ENCODE measurements at regions not wholly inside any gene's neighbourhood (a gene's known extent, or its start where the extent isn't known, plus 50 kb on each side); places are given as distances from the start of the nearest gene placed in this dataset.

- no peak for ATAC-seq (replicated peaks)
- peaks cover 4% of the 10 kb centered on the region for H3K4me1 Mint-ChIP-seq
- H3K27me3 Mint-ChIP-seq, result no peaks in the 10 kb centered on the region
- no peaks in the 10 kb centered on the region for H3K9me3 Mint-ChIP-seq
- no peaks in the 10 kb centered on the region for H3K36me3 Mint-ChIP-seq (ENCODE audit: low read depth)
- H3K4me3 Mint-ChIP-seq, result no peak overlapping the region
- no peak overlapping the region for H3K27ac Mint-ChIP-seq
Observed at GRCh38 chrX:39728852-39729598, 368.7 kb downstream of the BCOR start.

DNA sequence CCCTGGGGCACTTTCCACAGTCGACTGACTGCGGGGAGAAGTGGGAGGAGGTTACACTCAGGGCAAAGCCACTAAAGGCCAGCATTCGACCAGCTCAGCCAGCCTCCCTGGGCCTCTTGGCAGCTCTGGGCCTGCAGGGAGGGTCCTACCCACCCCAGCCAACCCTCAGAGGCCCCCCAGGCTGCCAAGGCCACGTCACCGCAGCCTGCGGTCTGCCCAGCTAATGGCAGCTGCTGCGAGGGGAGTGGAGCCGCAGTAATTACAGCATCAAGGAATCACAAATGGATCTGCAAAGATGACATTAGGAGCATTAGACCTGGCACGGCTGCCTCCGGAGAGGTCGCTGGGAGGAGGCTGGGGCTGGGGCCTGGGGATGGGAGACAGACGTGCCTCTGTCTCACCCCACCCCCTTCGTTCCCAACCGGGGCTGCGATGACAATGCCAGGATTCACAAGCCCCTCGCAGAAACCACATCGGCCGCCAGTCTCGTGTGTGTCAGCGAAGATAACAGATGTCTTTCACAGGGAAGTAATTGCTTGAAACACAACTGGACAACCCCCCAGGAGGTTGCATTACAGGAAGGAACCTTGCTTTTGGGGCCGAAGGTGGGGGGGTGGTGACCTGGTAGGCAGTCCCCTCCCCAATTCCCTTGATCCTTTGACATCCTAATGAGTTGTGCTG is 367.6 kb downstream of the BCOR start:
- Mint-ChIP-seq H3K36me3 (ENCODE audit: low read depth) (no peaks in the 10 kb centered on the region), H3K4me3 (peak overlapping the region; percentile 50), H3K27ac (no peak overlapping the region), H3K27me3 (no peaks in the 10 kb centered on the region), H3K9me3 (no peaks in the 10 kb centered on the region), H3K4me1 (peaks cover 4% of the 10 kb centered on the region)
- ATAC-seq (replicated peaks), result no peak

GRCh38 chrX:39730662-39731329 is 367.0 kb downstream of the BCOR start:
- no peaks in the 10 kb centered on the region for H3K9me3 Mint-ChIP-seq
- no peaks in the 10 kb centered on the region for H3K27me3 Mint-ChIP-seq
- no peaks in the 10 kb centered on the region for H3K36me3 Mint-ChIP-seq (ENCODE audit: low read depth)
- ATAC-seq (replicated peaks), result peak; percentile 92
- peak overlapping the region; percentile 75 for H3K27ac Mint-ChIP-seq
- H3K4me3 Mint-ChIP-seq, result peak overlapping the region; percentile 50
- peaks cover 4% of the 10 kb centered on the region for H3K4me1 Mint-ChIP-seq

GRCh38 chrX:39731330-39731667 is 366.5 kb downstream of the BCOR start:
- no peak for ATAC-seq (replicated peaks)
- Mint-ChIP-seq H3K4me3 (no peak overlapping the region), H3K9me3 (no peaks in the 10 kb centered on the region), H3K4me1 (peaks cover 4% of the 10 kb centered on the region), H3K36me3 (ENCODE audit: low read depth) (no peaks in the 10 kb centered on the region), H3K27ac (no peak overlapping the region), H3K27me3 (no peaks in the 10 kb centered on the region)

- no peaks in the 10 kb centered on the region for H3K9me3 Mint-ChIP-seq
- peaks cover 4% of the 10 kb centered on the region for H3K4me1 Mint-ChIP-seq
- no peak for ATAC-seq (replicated peaks)
- no peaks in the 10 kb centered on the region for H3K27me3 Mint-ChIP-seq
- no peaks in the 10 kb centered on the region for H3K36me3 Mint-ChIP-seq (ENCODE audit: low read depth)
- no peak overlapping the region for H3K4me3 Mint-ChIP-seq
- no peak overlapping the region for H3K27ac Mint-ChIP-seq
Observed at GRCh38 chrX:39731735-39732134, 366.0 kb downstream of the BCOR start.

DNA sequence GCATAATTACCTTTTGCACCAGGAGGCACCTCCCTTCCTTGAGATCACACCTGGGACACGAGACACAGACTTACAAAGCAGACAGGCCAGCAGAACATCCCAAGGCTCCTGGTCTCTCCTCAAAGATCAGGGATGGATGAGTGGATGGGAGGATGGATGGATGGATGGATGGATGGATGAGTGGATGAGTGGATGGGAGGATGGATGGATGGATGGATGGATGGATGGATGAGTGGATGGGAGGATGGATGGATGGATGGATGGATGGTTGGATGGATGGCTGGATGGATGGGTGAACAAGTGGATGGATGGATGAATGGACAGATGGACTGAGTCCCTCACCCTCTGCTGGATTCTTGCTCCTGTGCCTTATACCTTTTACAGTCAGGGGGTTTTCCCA is 364.0 kb downstream of the BCOR start:
- H3K9me3 Mint-ChIP-seq, result no peaks in the 10 kb centered on the region
- no peak overlapping the region for H3K27ac Mint-ChIP-seq
- no peak overlapping the region for H3K4me3 Mint-ChIP-seq
- H3K4me1 Mint-ChIP-seq, result peaks cover 4% of the 10 kb centered on the region
- H3K36me3 Mint-ChIP-seq (ENCODE audit: low read depth), result no peaks in the 10 kb centered on the region
- no peak for ATAC-seq (replicated peaks)
- H3K27me3 Mint-ChIP-seq, result no peaks in the 10 kb centered on the region

- no peaks in the 10 kb centered on the region for H3K27me3 Mint-ChIP-seq
- no peak for ATAC-seq (replicated peaks)
- no peaks in the 10 kb centered on the region for H3K9me3 Mint-ChIP-seq
- H3K27ac Mint-ChIP-seq, result no peak overlapping the region
- H3K4me3 Mint-ChIP-seq, result no peak overlapping the region
- no peaks in the 10 kb centered on the region for H3K36me3 Mint-ChIP-seq (ENCODE audit: low read depth)
- peaks cover 4% of the 10 kb centered on the region for H3K4me1 Mint-ChIP-seq
Observed at GRCh38 chrX:39734174-39734776, 363.5 kb downstream of the BCOR start.

DNA sequence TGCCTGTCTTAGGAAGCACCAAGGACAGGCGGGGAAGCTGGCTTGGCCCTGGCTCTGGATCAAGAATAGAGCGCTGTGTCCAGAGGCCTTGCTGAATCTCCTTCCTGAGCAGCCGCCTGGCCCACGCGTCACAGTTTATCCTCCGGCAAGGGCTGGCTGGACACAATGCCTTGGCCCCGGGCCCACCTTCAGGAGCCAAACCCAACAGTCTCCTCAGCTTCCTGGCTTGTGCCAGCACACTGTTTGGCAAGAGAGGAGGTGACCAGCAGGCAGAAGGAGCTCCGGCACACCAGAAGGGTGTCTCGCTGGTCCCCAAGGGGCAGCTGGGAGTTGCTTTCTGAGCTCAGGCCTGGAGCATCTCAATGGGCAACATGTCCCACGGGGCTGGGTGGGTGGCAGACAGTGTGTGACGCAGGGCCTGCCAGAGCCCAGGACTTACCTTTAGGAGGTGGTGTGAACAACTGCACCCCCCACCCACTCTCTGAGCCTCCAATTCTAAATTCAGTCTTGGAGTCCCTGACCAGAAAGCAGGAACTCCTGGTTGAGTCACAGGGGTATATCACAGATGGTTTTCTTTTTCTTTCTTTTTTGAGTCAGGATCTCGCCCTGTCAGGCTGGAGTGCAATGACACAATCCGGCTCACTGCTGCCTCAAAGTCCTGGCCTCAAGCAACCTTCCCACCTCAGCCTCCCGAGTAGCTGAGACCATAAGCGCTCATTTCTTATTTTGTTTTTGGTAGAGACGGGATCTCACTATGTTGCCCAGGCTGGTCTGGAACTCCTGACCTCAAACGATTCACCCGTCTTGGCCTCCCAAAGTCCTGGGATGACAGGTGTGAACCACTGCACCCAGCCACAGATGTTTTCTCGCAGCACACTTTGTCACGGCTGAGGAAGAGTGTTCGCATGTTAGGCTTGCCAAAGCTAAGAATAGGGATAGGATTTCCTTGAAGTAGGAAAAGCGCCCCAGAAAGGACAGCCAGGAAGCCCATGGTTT is 361.2 kb downstream of the BCOR start:
- ATAC-seq (replicated peaks), result peak; percentile 64
- no peaks in the 10 kb centered on the region for H3K36me3 Mint-ChIP-seq (ENCODE audit: low read depth)
- no peaks in the 10 kb centered on the region for H3K9me3 Mint-ChIP-seq
- no peaks in the 10 kb centered on the region for H3K4me1 Mint-ChIP-seq
- no peak overlapping the region for H3K27ac Mint-ChIP-seq
- no peaks in the 10 kb centered on the region for H3K27me3 Mint-ChIP-seq
- no peak overlapping the region for H3K4me3 Mint-ChIP-seq

GRCh38 chrX:39739585-39739984 is 358.2 kb downstream of the BCOR start:
- H3K4me3 Mint-ChIP-seq, result no peak overlapping the region
- no peaks in the 10 kb centered on the region for H3K27me3 Mint-ChIP-seq
- no peaks in the 10 kb centered on the region for H3K36me3 Mint-ChIP-seq (ENCODE audit: low read depth)
- no peaks in the 10 kb centered on the region for H3K9me3 Mint-ChIP-seq
- no peaks in the 10 kb centered on the region for H3K4me1 Mint-ChIP-seq
- ATAC-seq (replicated peaks), result no peak
- H3K27ac Mint-ChIP-seq, result no peak overlapping the region

- Mint-ChIP-seq H3K9me3 (no peaks in the 10 kb centered on the region), H3K27me3 (no peaks in the 10 kb centered on the region), H3K36me3 (ENCODE audit: low read depth) (no peaks in the 10 kb centered on the region), H3K27ac (no peak overlapping the region), H3K4me1 (no peaks in the 10 kb centered on the region), H3K4me3 (no peak overlapping the region)
- ATAC-seq (replicated peaks), result no peak
Observed at GRCh38 chrX:39740078-39740477, 357.7 kb downstream of the BCOR start.

DNA sequence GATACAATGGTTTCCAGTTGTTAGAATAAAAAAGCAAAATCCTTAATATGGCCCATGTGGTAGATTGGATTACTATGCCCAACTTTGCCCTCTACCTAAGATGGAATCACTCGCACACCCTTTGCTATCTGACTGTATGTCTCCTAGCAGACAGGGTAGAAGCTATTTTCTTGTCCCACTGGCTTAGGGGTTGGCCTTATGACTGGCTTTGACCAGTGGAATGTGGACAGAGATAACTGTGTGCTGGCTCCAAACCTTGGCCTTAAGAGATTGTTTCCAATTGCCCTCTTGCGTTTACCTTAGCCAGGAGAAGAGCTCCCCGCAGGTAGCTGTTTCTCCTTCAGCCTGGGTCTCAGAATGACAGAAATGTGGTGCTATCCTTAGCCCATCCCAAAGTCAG is 355.9 kb downstream of the BCOR start:
- Mint-ChIP-seq H3K36me3 (ENCODE audit: low read depth) (no peaks in the 10 kb centered on the region), H3K4me3 (no peak overlapping the region), H3K27me3 (no peaks in the 10 kb centered on the region), H3K4me1 (no peaks in the 10 kb centered on the region), H3K27ac (no peak overlapping the region), H3K9me3 (no peaks in the 10 kb centered on the region)
- no peak for ATAC-seq (replicated peaks)

DNA sequence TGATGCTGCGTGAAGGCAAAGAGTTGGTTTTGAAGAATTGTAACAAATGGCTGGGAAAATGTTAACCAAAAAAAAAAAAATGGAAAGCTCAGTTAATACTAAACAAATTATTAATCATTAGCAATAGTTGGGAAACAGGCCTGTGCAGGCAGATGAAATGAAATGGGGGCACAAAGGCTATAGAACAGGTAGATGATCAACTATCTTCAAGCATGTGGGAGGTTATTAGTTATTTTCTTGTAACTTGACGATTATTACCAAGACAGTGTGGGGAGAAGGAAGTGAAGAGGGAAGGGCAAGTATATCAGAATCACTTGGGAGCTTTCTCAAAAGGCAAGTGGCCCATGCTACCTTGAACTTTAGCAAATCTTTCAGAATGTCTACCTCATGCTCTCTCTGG is 351.9 kb downstream of the BCOR start:
- no peak overlapping the region for H3K27ac Mint-ChIP-seq
- H3K4me3 Mint-ChIP-seq, result no peak overlapping the region
- no peak for ATAC-seq (replicated peaks)
- H3K36me3 Mint-ChIP-seq (ENCODE audit: low read depth), result no peaks in the 10 kb centered on the region
- no peaks in the 10 kb centered on the region for H3K27me3 Mint-ChIP-seq
- no peaks in the 10 kb centered on the region for H3K4me1 Mint-ChIP-seq
- H3K9me3 Mint-ChIP-seq, result no peaks in the 10 kb centered on the region

DNA sequence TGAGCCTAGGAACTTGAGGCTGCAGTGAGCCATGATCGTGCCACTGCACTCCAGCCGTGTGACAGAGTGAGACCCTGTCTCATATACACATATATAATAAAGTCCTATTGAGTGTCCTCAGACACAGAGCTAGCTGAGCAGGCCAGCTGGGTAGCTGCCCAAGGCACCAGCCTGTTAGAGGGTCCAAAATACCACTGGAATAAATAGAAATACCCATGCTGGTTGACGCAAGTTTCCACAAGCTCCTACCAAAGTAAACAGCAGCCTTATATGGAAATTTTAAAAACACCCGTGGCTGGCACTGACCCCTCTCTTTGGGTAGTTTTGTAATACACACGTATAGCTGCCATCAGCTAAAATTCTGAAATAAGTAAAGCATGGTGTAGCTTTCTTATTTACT is 348.6 kb downstream of the BCOR start:
- Mint-ChIP-seq H3K4me1 (peaks cover 4% of the 10 kb centered on the region), H3K27me3 (no peaks in the 10 kb centered on the region), H3K36me3 (ENCODE audit: low read depth) (no peaks in the 10 kb centered on the region), H3K9me3 (no peaks in the 10 kb centered on the region), H3K4me3 (no peak overlapping the region), H3K27ac (no peak overlapping the region)
- ATAC-seq (replicated peaks), result no peak

GRCh38 chrX:39749728-39750127 is 348.0 kb downstream of the BCOR start:
- no peaks in the 10 kb centered on the region for H3K27me3 Mint-ChIP-seq
- H3K36me3 Mint-ChIP-seq (ENCODE audit: low read depth), result no peaks in the 10 kb centered on the region
- H3K4me1 Mint-ChIP-seq, result peaks cover 4% of the 10 kb centered on the region
- no peak for ATAC-seq (replicated peaks)
- no peak overlapping the region for H3K27ac Mint-ChIP-seq
- H3K4me3 Mint-ChIP-seq, result no peak overlapping the region
- no peaks in the 10 kb centered on the region for H3K9me3 Mint-ChIP-seq
